CD4-positive, alpha-beta T cell treated with Interleukin-10 for 1 hour (primary cell): ENCODE measurements at regions not wholly inside any gene's neighbourhood (a gene's known extent, or its start where the extent isn't known, plus 50 kb on each side); places are given as distances from the start of the nearest gene placed in this dataset.
"Not testable (repeated sequence)": the region's sequence is repeated elsewhere in the genome, so short reads cannot be mapped to it uniquely, and the experiment has no call there.

Experiments used
- DNase-seq: peaks from one replicate; pipeline ENCODE4 v3.0.0-alpha.2; 2020

- no peak for DNase-seq
These were observed 164.3 kb upstream of the PABPC3 start for GRCh38 chr13:24931450-24932251.

GRCh38 chr13:24933106-24934023, 162.6 kb upstream of the PABPC3 start:
- DNase-seq = not testable (repeated sequence)

GRCh38 chr13:24934024-24934385, 161.9 kb upstream of the PABPC3 start:
- not testable (repeated sequence) for DNase-seq

GRCh38 chr13:24938966-24939365, 157.0 kb upstream of the PABPC3 start:
- no peak for DNase-seq

GRCh38 chr13:24941023-24941713, 154.8 kb upstream of the PABPC3 start:
- not testable (repeated sequence) for DNase-seq

- DNase-seq = no peak
These were observed 152.8 kb upstream of the PABPC3 start for GRCh38 chr13:24943136-24943535.

- not testable (repeated sequence) for DNase-seq
These were observed 151.9 kb upstream of the PABPC3 start for GRCh38 chr13:24944073-24944472.

- not testable (repeated sequence) for DNase-seq
These were observed 147.0 kb upstream of the PABPC3 start for GRCh38 chr13:24948977-24949376.

- DNase-seq = not testable (repeated sequence)
These were observed 145.3 kb upstream of the PABPC3 start for GRCh38 chr13:24950611-24951010.

GRCh38 chr13:24967970-24968369, 128.0 kb upstream of the PABPC3 start:
- DNase-seq = not testable (repeated sequence)

- DNase-seq = peak; percentile 22
These were observed 127.5 kb upstream of the PABPC3 start for GRCh38 chr13:24968416-24968815.

GRCh38 chr13:24973102-24973501, 122.8 kb upstream of the PABPC3 start:
- DNase-seq = not testable (repeated sequence)

GRCh38 chr13:24981181-24981803, 114.6 kb upstream of the PABPC3 start:
- not testable (repeated sequence) for DNase-seq

GRCh38 chr13:24982333-24982999, 113.5 kb upstream of the PABPC3 start:
- no peak for DNase-seq

GRCh38 chr13:24983094-24983493, 112.8 kb upstream of the PABPC3 start:
- DNase-seq = no peak

- no peak for DNase-seq
These were observed 111.8 kb upstream of the PABPC3 start for GRCh38 chr13:24984134-24984533.

GRCh38 chr13:24985107-24985506, 110.8 kb upstream of the PABPC3 start:
- DNase-seq = no peak

- DNase-seq = no peak
These were observed 110.0 kb upstream of the PABPC3 start for GRCh38 chr13:24985896-24986295.

- DNase-seq = no peak
These were observed 109.1 kb upstream of the PABPC3 start for GRCh38 chr13:24986826-24987225.

GRCh38 chr13:24989959-24990358, 106.0 kb upstream of the PABPC3 start:
- DNase-seq = not testable (repeated sequence)

GRCh38 chr13:24992946-24993345, 103.0 kb upstream of the PABPC3 start:
- not testable (repeated sequence) for DNase-seq

- DNase-seq = peak; percentile 70
These were observed 100.6 kb upstream of the PABPC3 start for GRCh38 chr13:24995225-24995804.
